OCI-M2 (cell line): ENCODE measurements at regions not wholly inside any gene's neighbourhood (a gene's known extent, or its start where the extent isn't known, plus 50 kb on each side); places are given as distances from the start of the nearest gene placed in this dataset.

Source experiments
- DNase-seq: peaks from one replicate; lab custom pipeline; 2025; ENCODE audit not compliant: unreplicated experiment; lab: John Stamatoyannopoulos, UW

DNA sequence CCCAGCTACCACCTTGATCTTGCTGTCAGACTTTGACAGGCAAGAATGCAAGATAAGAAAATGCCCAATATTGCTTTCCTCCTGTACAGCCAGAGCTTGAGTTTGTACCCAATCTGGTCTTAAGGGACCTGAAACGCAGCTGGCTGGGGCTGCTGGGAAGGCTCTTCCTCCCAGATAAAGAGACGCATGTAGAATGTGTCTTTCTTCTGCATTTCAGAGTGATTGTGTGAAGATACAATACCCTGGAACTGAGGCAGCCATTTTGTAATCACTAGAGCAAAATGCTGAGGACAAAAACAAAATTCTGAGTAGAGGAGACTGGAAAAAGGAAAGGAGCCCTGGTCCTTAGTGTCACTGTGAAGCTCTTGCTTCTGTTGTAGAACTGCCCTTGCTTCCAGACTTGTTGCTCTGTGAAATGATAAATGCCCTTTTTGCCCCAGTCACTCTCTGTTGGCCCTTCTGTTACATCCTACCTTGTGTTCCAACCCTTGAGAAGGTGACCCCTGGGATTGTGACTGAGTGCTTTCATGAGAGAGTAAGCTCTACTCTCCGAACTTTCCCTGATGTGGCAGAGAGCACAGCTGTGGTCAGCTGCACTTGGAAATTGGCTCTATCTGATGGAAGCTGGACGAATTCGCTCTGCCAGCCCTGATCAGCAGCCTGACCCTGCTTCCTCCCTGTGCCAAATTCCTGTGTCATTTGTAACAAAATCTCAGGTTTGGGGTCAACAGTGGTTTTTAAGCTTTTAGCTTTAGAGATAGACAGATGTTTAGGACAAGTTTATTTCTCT lies 137.4 kb upstream of the RBMS1 start:
- no peak for DNase-seq

DNA sequence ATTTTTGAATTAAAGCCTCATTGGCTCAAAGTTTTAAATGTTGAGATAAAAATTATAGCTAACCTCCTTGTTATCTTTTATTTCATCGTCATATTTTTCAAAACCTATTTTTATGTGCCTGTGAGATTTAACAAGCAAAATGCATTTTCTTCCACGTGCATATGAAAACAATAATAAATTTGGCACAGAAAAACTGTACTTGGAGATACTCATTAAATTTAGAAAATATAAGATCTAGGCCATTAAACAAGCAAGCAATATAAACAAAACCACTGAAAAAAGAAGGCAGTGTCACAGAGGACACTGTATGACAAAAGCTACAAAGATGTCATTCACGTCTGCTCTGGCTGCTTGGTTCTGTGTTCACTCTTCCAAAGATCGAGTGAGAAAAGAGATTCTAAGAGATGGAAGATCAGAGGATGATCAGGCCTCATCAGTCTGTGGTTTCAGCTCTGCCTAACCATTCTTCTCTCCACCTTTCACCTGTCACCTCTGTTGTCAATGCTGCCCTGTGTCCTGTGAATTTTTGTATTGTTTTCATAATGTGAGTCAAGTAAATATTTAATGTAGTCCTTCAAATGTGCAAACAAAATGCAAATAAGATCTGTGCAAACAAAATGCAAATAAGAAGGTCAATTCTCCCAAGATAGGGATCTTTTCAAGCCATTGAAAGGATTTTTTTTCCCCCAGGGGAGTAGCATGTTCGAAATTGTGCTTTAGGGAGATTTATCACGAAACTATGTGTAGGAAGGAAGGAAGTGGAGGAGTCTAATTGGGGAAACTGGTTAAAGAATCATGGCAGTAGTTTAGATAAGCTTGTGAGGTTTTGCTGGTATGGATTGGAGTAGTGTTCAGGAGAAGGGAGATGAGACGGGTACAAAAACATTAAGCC lies 138.7 kb upstream of the RBMS1 start:
- DNase-seq, result no peak

DNA sequence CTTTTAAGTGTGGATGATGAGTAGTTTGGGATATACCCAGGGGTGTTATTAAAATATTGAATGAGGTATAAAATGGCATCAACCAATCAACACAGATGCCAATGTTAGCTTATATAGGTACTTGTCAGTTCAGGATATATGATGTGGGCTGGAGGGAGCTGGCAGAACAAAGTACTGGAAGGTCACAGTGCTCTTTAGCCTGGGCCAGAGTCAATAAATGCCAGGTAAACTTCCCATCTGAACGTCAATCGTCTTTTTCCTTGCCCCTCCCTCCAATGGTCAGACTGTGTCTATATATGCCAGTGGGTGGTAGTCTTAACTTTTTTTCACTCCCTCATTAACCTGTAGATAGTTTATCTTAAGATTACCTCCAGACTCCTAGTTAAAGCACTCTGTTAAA lies 140.8 kb upstream of the RBMS1 start:
- no peak for DNase-seq

DNA sequence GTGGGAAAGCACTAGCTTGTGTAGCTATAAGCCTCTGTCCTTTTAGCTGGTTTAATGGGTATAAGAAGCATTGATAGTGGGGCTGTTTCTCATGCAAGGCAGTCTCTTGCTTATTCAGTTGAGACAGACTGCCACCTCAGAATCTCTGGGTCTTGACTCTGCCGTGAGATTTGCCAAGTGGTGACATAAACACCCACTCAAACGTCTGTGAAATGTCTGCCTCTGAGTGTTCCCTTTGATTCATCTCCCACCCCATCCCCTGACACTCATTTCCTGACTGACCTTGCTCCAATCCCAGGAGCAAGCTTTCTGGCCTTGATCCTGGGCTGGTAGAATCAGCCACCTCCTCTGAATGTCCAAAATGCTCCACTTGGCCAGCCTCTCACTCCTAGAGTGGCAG lies 141.9 kb upstream of the RBMS1 start:
- no peak for DNase-seq

DNA sequence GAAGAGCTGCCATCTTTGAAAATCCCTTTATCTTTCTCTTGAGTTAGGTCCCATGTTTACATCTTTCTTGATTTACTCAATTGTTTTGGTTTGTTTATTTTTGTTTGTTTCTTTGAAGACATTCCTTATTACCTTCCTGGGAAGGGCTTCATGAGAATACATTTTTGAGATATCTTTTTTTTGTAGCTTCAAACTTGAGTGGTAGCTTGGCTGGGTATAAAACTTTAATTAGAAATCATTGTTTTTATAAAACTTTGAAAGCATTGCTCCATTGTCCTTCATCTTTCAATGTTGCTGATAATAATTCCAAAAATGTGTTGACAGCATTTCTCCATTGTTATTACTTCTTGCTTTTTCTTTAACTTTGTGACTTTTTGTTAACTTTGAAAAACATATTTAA lies 145.9 kb upstream of the RBMS1 start:
- DNase-seq, result no peak

DNA sequence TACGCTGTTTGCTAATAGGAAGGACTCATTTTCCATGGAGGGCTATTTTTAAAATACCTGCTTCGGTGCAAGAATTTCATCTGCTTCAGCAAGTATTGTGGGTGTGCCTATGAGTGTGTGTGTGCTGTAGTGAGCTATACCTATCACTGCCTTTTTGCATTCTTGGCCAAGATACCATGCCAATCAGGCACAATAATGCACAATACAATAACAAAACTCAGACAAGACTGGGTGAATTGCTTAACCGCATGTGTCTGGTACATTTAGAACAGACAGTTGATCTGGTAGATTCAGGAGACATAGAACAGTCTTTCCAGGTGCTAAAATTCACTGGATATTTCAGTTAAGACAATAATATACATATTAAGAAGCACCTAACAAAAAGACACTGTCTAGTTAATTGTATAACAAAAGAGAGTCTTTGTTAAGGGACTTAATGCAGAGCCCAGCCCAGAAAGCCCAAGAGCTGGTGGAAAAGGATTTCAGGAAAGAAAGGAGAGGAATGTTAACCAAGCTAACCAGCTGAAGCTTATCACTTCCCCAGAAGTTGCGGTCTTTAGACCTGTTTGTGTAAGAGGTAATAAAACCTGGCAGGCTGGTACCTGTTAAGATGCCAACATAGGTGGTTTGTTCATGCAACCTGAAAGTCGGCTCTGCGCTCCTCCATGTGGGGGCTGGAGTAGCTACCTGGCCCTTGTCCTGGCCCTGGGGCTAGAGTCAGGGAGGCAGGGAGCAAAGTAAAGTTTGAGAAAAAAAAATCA lies 153.3 kb upstream of the RBMS1 start:
- DNase-seq, result no peak

DNA sequence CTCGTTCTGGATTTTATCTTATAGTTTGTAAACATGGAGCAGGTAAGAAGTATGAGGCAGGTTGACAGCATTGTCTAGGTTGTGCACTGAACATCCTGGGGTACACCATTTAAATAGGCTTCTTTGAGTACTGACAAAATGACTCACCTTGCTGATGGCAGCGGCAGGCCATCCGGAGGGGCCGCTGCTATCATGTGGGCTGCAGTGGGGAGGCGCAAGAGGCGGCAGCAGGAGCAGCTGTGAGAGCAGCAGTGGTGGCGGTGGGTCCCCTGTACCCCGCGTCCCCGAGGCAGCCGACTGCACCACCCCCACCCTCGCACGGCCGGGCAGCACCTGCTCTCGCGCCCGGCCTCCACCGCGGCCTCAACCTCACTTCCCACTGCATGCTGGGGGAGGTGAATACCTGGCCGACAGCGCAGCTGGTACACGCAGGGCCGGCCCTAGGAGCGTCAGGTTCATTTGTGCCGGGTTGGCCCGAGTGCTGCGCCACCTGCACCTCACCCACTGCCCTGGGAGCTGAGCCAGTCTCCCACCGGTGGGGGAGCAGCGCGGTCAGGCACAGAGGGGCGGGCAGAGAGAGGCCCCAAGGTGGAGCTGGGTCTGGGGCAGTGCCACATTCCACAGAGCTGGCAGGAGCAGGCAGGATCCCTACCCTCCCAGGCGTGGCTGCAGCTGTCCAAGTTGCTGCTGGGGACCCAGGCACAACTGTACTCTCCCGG lies 154.5 kb upstream of the RBMS1 start:
- DNase-seq, result no peak

DNA sequence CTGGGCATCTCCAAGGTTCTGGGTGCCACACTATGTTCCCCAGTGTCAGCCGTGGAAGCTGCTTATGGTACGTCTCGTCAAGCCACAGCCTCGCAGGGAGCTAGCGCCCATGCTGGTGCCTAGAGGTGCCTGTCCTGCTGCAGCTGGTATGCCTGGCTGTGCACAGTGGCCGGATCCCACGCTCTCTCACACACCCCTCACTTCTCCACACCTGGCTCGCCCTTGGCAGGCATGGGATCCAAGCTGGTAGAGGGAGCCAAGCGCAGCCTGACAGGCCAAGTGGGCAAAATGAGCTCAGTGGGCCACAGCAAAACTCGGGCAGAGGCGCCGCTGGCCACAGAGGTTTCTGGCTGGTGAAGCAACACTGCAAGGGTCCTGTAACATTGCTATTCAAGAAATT lies 156.1 kb upstream of the RBMS1 start:
- no peak for DNase-seq

DNA sequence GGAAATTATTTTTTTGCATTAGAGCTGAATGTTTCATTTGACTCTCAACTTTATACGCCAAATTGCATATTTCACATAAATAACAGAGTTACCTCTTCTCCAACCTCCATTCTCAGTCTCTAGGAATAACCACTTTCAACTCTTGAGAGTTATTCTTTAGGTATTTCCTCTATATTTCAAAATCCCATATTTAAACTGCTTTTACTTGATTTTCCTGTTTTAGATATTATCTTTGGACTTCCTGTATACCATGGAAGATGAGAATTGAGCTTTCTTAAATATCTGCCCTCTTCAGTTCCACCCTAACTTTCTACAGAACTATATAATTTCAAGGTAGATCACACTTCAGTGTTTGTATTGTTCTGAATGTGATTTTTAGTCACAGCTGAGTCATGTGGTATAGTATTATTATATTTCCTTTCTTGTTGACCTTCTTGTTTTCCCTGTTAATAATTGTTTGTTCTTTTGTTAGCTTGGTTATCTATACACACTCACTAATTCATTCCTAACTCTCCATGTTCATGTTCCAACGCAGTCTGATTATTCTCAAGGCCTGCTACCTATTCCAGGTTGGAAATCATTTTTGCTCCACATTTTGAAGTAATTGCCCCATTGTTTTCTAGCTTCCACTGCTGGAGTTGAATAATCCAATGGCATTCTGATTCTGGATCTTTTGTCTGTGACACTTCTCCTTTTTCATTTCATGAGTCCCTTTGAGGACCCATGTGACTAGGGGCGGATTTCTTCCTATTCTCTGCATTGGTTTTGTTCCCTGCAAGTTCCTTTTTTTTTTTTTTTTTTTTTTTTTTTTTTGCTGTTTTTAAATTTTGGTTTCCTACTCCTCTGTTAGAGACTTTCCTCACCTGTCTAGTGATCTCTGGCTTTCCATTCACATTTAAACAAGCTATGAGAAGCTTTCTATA lies 156.8 kb upstream of the RBMS1 start:
- no peak for DNase-seq

DNA sequence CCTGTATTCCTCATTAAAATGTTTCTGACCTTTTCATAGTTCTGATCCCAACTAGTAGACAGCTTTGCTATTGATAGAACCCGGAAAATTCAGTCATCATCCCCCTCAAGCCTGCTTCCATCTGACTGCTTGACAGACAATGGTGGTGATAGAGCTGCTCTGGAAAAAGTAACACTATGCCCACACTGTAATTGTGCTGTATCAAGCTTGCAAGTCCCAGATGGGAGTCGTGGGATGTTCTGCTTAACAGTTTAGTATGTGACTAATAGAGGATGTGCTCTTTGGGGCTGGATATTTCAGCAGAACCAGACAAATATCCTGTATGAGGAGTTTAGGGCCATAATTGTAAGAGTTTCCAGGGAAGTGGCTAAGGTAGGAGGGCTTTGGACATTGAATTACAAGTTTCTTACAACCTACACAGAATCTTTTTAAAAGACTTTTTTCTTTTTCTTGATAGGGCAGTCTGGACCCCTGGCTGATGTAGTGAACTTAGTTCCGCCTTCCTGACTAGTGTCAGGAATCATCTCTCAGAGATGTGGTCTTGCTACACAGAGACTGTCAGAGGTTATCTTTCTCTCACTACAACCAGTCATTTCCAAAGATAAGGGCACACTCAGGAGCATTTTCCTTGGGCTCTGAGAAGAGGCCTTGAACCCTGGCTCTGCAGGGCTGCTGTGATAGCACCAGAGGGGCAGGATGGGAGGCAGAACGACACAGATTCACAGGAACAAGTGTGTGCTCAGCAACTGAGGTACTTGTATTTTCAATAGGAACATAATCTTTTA lies 158.0 kb upstream of the RBMS1 start:
- DNase-seq, result no peak

DNA sequence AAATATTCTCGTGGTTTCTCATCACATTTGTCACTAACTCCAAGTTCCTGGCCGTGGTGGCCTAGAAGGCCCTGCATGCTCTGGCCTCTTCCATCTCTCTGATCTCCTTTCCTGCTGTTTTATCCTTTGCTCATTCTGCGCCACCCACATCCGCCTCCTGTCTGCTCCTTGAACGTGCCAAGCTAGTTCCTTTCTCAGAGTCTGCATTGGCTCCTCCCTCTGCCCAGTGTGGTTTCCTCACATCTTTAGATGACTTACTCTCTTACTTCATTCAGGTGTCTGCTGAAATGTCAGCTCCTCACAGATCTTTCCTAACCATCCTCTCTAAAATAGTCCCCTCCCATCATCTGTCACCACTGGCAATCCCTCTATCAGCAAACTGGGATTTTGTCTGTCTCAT lies 158.6 kb upstream of the RBMS1 start:
- no peak for DNase-seq

DNA sequence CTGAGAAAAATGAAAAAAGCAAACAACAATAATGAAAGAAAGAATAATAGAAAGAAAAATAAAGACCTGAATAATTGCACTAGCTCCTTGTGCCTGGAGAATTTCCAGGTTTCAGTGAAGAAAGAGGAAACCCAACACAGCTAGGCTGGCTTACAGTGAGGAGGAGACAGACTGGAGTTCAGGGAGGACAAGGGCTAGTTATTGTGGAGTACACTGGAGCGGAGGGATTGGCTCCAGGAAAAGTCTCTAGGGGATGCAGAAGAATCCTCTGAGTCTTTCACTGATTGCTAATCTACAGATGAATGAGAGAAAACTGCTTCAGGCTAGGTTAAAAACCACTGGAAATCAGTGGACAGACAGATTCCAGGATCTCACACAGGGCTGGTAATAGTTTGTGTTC lies 163.6 kb upstream of the RBMS1 start:
- no peak for DNase-seq

DNA sequence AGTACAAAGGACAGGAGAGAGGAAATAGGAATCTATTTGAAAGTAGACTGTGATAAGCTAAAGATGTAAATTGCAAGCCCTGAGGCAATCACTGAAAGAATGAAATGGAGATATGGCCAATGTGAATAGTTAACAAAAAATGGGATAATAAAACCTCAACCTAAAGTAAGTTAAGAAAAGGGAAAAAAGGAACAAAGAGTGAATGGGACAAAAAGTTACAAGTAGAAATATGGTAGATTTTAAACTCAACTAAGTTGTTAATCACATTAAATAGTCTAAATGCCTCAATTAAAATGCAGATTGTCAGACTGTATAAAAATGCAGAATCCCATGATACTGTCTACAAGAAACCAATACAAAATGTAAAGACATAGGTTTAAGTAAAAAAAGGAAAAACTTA lies 165.2 kb upstream of the RBMS1 start:
- no peak for DNase-seq

DNA sequence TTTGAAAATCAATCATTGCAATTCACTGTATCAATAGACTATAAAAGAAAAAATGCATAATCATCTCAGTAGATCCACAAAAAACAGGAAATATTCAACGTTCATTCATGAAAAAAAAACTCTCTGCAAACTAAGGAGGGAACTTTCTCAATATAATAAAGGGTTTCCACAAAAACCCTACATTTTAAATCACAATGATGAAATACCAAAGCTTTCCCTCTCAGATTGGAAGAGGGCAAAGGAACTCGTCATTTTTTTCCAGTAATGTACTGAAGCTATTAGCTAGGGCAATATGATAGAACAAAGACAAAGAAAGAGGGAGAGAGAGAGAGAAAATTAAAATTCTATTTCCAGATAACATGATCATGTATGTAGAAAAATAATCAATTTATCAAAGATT lies 167.1 kb upstream of the RBMS1 start:
- DNase-seq, result no peak

DNA sequence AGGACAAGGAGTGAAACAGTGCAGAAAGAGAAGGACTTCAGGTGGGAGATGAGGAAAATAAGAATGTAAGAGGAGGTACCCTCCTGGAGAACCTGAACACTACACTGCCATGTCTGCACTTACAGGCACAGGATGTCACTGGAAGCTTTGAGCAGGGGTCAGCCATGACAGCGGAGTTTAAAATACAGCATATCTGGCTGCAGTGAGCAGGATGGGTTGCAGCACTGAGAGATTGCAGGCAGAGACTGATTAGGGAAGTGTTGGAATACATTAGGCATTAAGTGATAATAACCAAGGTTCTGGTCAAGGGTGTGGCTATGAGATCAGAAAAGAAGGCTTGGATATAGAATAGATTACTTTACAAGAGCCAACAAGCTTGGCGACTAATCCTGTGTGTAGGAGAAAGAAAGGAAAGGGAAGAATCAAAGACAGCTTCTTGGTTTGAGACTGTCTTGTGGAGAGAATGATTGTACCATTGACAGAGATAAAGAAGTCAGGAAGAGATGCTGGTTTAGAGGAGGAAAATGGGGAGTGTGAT lies 171.1 kb upstream of the RBMS1 start:
- DNase-seq, result no peak

DNA sequence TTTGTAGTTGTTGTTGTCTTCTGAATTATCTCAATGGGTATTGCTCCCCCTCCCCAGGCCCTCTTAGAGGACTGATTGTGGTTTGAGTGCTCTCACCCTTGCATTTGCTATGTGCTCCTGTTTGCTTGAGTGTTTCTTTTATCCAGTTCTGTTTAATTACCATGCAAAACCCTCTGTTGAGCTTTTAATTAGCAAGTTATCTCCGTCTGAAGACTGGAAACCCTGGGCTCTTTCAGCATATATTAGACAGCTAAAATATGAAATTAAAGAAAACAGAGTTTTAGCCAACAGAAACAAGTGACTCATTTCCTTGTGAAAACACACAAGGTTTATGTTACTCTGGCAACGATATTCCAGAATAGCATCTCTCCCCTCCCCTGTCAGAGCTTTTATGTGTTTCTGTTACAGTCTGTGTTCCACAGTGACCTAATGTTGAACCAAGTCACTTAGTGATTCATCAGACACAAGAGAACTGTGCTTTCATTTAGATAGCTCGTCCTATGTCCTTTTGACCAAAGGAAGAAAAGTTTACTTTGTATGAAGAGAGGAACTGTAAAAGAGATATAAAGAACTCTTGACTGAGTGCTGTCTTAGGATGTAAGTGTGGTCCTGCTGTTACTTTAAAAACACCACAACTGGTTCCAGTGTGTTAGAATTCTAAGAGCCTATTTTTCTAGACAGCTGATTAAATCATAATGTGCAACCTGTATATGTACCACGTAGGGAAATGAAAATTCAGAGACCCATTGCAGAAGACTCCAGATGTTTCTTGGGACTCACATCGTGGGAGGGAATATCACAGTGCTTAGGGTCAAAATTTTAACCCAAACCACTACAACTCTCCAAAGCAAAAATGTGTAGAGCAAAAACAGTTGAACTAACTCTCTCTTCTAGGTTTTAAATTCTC lies 172.8 kb upstream of the RBMS1 start:
- no peak for DNase-seq

DNA sequence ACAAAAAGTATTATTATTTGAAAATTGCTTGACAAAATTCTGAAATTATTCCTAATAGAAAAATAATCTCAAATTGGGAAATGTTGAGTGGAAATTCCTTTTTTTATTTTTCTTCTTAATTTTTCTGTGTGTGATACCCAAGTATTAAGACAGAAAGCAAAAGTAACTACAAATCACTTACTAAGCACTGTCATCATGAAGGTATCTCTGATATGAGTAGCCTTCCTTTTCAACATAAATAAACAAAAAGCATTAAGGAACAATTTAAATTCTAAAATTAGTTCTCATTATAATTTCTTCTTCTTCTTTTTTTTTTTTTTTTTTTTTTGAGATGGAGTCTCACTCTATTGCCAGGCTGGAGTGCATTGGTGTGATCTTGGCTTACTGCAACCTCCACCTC lies 174.2 kb upstream of the RBMS1 start:
- no peak for DNase-seq

DNA sequence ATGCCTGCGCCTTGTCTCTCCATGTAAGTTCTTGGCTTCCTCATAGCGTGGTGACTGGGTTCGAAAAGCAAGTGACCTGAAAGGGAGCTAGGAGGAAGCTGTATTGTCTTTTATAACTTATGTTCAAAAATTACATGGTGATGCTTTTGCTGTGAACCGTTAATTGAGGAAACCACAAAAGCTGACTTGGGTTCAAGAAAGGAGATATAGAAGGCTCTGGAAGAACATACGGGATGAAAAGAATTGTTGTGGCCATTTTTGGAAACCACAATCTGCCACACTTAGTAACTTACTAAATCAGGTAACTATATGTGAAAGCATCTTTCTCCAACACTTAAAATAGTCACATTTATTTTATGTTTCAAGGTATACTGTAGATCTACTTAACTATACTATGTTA lies 177.0 kb upstream of the RBMS1 start:
- no peak for DNase-seq
